ENCODE measurements at regions not wholly inside any gene's neighbourhood (a gene's known extent, or its start where the extent isn't known, plus 50 kb on each side); places are given as distances from the start of the nearest gene placed in this dataset.

GRCh38 chr16:86740906-86741799 lies 162.8 kb downstream of the FOXL1 start:
- TF ChIP-seq CTCF (IDR thresholded peaks at IDR 0.05; ENCODE audit: poor library complexity) (no peak), EZH2 (IDR thresholded peaks at IDR 0.05; ENCODE audit: borderline replicate concordance) (no peak)

Data from hepatocyte (in vitro differentiated cells).